Esophagus squamous epithelium (tissue), 5 donors: ENCODE measurements at regions not wholly inside any gene's neighbourhood (a gene's known extent, or its start where the extent isn't known, plus 50 kb on each side); places are given as distances from the start of the nearest gene placed in this dataset.

Source experiments
- DNase-seq: peaks from one replicate; lab custom pipeline; 2025; lab: John Stamatoyannopoulos, UW
- H3K27ac ChIP-seq, 4 donors: fragments of 200-600 bp; sonication (generic); one replicate each; pipeline ENCODE4 v1.5.1; 2016 to 2019; ENCODE audit warnings: mild to moderate bottlenecking in 1 of 4
- H3K27me3 ChIP-seq, 4 donors: fragments of 200-600 bp; sonication (generic); 1 replicate in 3 of 4; 2 replicates in 1 of 4; pipeline versions ENCODE4 v1.5.1 to v1.6.0; 2017 to 2021; ENCODE audit warnings: antibody characterized with exemption in 1 of 4
- H3K36me3 ChIP-seq, 3 donors: fragments of 200-600 bp; sonication (generic); one replicate each; pipeline ENCODE4 v1.5.1; 2016 to 2019
- H3K4me1 ChIP-seq, 3 donors: fragments of 200-600 bp; sonication (generic); one replicate each; pipeline ENCODE4 v1.5.1; 2017 to 2019
- H3K4me3 ChIP-seq, 4 donors: fragments of 200-600 bp; sonication (generic); 1 replicate in 3 of 4; 2 replicates in 1 of 4; pipeline ENCODE4 v1.5.1; 2016 to 2019; ENCODE audit warnings: mild to moderate bottlenecking in 2 of 4, moderate library complexity in 1 of 4
- H3K9me3 ChIP-seq, 3 donors: fragments of 200-600 bp; sonication (generic); one replicate each; pipeline ENCODE4 v1.5.1; 2016 to 2019
- CTCF ChIP-seq, 6 experiments: fragments of 450-650 bp in 4 of 6; fragments of 200-600 bp in 2 of 6; sonication (generic) in 2 of 6; IDR thresholded peaks; one replicate each; pipeline ENCODE4 v1.5.1; 2016 to 2019; ENCODE audit warnings: antibody characterized with exemption in 6 of 6, mild to moderate bottlenecking in 4 of 6, moderate library complexity in 4 of 6
- POLR2A ChIP-seq, 4 donors: fragments of 450-650 bp; IDR thresholded peaks; one replicate each; pipeline ENCODE4 v1.6.1; 2017; ENCODE audit warnings: antibody characterized with exemption in 4 of 4, mild to moderate bottlenecking in 4 of 4, moderate library complexity in 3 of 4
- WGBS, 2 donors: methylation state at CpG; one replicate each; pipeline ENCODE4 v1.1.5; 2018; 5-methylcytosine and 5-hydroxymethylcytosine counted together
- intact Hi-C: fragments of 100-400 bp; cut with DNase I; formaldehyde crosslinking; loops from one replicate; pipeline ENCODE4 v1.15.0; 2022
- donor health status: DM: yes; HTN: yes; CAD: no.

- H3K27me3 ChIP-seq = no peaks in the 10 kb centered on the region
- no peaks in the 10 kb centered on the region for H3K36me3 ChIP-seq
- H3K4me3 ChIP-seq = no peak overlapping the region
- TF ChIP-seq POLR2A (IDR thresholded peaks at IDR 0.05) (no peak), CTCF (IDR thresholded peaks at IDR 0.05) (no peak)
- H3K4me1 ChIP-seq = no peaks in the 10 kb centered on the region
- no peak overlapping the region for H3K27ac ChIP-seq
- no peaks in the 10 kb centered on the region for H3K9me3 ChIP-seq
- DNase-seq = no peak
- intact Hi-C loops = no loop called here
- WGBS, 2 donors = 62 to 65% methylated on average over 6 to 7 of the region's 7 CpGs
Measured at GRCh38 chr19:28494461-28494860, 718.5 kb downstream of the UQCRFS1 start.

- 38 to 47% methylated on average over 4 to 5 of the region's 5 CpGs for WGBS, 2 donors
- no peaks in the 10 kb centered on the region for H3K4me1 ChIP-seq
- H3K4me3 ChIP-seq = no peak overlapping the region
- no peaks in the 10 kb centered on the region for H3K27me3 ChIP-seq
- H3K36me3 ChIP-seq = no peaks in the 10 kb centered on the region
- H3K9me3 ChIP-seq = no peaks in the 10 kb centered on the region
- DNase-seq = no peak
- intact Hi-C loops = no loop called here
- TF ChIP-seq POLR2A (IDR thresholded peaks at IDR 0.05) (no peak), CTCF (IDR thresholded peaks at IDR 0.05) (no peak)
- H3K27ac ChIP-seq = no peak overlapping the region
Measured at GRCh38 chr19:28493884-28494283, 719.1 kb downstream of the UQCRFS1 start.

- DNase-seq = no peak
- H3K27me3 ChIP-seq = no peaks in the 10 kb centered on the region
- H3K4me3 ChIP-seq = no peak overlapping the region
- no peak overlapping the region for H3K27ac ChIP-seq
- TF ChIP-seq CTCF (IDR thresholded peaks at IDR 0.05) (no peak), POLR2A (IDR thresholded peaks at IDR 0.05) (no peak)
- H3K4me1 ChIP-seq = no peaks in the 10 kb centered on the region
- intact Hi-C loops = no loop called here
- WGBS, 2 donors = 31 to 68% methylated on average over 8 of the region's 8 CpGs
- H3K36me3 ChIP-seq = no peaks in the 10 kb centered on the region
- H3K9me3 ChIP-seq = no peaks in the 10 kb centered on the region
Measured at GRCh38 chr19:28492621-28493020, 720.3 kb downstream of the UQCRFS1 start.

GRCh38 chr19:28492201-28492600, 720.8 kb downstream of the UQCRFS1 start:
- Histone ChIP-seq H3K27me3 (no peaks in the 10 kb centered on the region), H3K4me1 (no peaks in the 10 kb centered on the region), H3K9me3 (no peaks in the 10 kb centered on the region), H3K27ac (no peak overlapping the region), H3K36me3 (no peaks in the 10 kb centered on the region), H3K4me3 (no peak overlapping the region)
- no peak for TF ChIP-seq CTCF (IDR thresholded peaks at IDR 0.05)
- TF ChIP-seq POLR2A (IDR thresholded peaks at IDR 0.05) = no peak
- no peak for DNase-seq
- intact Hi-C loops = no loop called here

GRCh38 chr19:28489776-28490175, 723.2 kb downstream of the UQCRFS1 start:
- Histone ChIP-seq H3K27me3 (no peaks in the 10 kb centered on the region), H3K27ac (no peak overlapping the region), H3K4me3 (no peak overlapping the region), H3K36me3 (no peaks in the 10 kb centered on the region), H3K4me1 (no peaks in the 10 kb centered on the region), H3K9me3 (no peaks in the 10 kb centered on the region)
- DNase-seq = no peak
- intact Hi-C loops = no loop called here
- 77 to 85% methylated on average over 13 of the region's 13 CpGs for WGBS, 2 donors
- no peak for TF ChIP-seq POLR2A (IDR thresholded peaks at IDR 0.05)
- TF ChIP-seq CTCF (IDR thresholded peaks at IDR 0.05) = no peak
